ENCODE measurements at regions not wholly inside any gene's neighbourhood (a gene's known extent, or its start where the extent isn't known, plus 50 kb on each side); places are given as distances from the start of the nearest gene placed in this dataset.

DNA sequence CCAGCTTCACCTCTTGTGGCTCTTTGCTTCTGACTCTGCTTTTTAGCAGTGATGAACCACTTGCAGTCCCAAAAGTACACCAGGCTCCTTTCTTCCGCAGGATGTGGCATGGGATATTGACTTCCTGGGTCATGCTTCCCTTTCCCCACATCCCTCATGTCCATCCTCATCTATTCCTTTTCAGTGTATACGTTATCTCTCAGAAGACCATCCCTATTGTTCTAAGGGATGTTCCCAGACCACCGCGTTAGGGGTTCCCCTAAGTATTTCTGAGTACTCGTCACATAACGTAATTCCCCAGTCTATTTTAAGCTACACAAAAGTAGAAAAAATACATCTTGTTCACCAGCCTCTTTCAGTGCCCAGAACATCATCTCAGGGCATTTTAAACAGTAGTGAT is 71.1 kb upstream of the NLGN4X start (continued):
- TF ChIP-seq GRHL2 (CRISPR knock-in tag; IDR thresholded peaks at IDR 0.05; ENCODE audit: insufficient replicate concordance, severe bottlenecking) = no peak
- TF ChIP-seq, protein P1, sequence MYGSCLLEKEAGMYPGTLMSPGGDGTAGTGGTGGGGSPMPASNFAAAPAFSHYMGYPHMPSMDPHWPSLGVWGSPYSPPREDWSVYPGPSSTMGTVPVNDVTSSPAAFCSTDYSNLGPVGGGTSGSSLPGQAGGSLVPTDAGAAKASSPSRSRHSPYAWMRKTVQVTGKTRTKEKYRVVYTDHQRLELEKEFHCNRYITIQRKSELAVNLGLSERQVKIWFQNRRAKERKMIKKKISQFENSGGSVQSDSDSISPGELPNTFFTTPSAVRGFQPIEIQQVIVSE (CRISPR knock-in tag; IDR thresholded peaks at IDR 0.05; ENCODE audit: borderline replicate concordance) = no peak
- TF ChIP-seq, protein P2, sequence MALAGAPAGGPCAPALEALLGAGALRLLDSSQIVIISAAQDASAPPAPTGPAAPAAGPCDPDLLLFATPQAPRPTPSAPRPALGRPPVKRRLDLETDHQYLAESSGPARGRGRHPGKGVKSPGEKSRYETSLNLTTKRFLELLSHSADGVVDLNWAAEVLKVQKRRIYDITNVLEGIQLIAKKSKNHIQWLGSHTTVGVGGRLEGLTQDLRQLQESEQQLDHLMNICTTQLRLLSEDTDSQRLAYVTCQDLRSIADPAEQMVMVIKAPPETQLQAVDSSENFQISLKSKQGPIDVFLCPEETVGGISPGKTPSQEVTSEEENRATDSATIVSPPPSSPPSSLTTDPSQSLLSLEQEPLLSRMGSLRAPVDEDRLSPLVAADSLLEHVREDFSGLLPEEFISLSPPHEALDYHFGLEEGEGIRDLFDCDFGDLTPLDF (CRISPR knock-in tag; IDR thresholded peaks at IDR 0.05) = no peak
- TF ChIP-seq ZNF263 (CRISPR knock-in tag; IDR thresholded peaks at IDR 0.05; ENCODE audit: low read depth) = no peak
- no peak for TF ChIP-seq ZNF232 (CRISPR knock-in tag; IDR thresholded peaks at IDR 0.05)

DNA sequence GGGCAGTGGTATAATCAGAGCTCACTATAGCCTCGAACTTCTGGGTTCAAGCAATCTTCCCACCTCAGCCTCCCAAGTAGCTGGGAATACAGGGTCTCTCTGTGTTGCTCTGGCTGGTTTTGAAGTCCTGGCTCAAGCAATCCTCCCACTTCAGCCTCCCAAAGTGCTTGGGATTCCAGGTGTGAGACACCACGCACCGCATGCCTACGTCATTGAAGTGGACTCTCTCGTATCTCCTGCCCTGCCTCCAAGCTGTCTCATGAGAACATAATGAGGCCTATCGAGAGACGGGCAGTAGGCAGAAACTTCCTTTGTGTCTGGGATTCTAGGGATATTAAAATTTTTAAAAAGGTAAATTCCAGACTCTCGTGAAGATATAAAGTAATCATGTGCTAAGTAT is 65.0 kb upstream of the NLGN4X start:
- TF ChIP-seq FOXK1 (CRISPR knock-in tag; IDR thresholded peaks at IDR 0.05) (no peak), SOX15 (CRISPR knock-in tag; IDR thresholded peaks at IDR 0.05) (no peak), MYBL2 (CRISPR knock-in tag; IDR thresholded peaks at IDR 0.05) (no peak), CBFB (CRISPR knock-in tag; IDR thresholded peaks at IDR 0.05; ENCODE audit: low read depth) (no peak), OVOL2 (CRISPR knock-in tag; IDR thresholded peaks at IDR 0.05; ENCODE audit: borderline replicate concordance) (no peak), MXD4 (CRISPR knock-in tag; IDR thresholded peaks at IDR 0.05; ENCODE audit: borderline replicate concordance) (no peak)
- TF ChIP-seq, protein P3, sequence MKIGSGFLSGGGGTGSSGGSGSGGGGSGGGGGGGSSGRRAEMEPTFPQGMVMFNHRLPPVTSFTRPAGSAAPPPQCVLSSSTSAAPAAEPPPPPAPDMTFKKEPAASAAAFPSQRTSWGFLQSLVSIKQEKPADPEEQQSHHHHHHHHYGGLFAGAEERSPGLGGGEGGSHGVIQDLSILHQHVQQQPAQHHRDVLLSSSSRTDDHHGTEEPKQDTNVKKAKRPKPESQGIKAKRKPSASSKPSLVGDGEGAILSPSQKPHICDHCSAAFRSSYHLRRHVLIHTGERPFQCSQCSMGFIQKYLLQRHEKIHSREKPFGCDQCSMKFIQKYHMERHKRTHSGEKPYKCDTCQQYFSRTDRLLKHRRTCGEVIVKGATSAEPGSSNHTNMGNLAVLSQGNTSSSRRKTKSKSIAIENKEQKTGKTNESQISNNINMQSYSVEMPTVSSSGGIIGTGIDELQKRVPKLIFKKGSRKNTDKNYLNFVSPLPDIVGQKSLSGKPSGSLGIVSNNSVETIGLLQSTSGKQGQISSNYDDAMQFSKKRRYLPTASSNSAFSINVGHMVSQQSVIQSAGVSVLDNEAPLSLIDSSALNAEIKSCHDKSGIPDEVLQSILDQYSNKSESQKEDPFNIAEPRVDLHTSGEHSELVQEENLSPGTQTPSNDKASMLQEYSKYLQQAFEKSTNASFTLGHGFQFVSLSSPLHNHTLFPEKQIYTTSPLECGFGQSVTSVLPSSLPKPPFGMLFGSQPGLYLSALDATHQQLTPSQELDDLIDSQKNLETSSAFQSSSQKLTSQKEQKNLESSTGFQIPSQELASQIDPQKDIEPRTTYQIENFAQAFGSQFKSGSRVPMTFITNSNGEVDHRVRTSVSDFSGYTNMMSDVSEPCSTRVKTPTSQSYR (CRISPR knock-in tag; IDR thresholded peaks at IDR 0.05) = no peak
- TF ChIP-seq, protein P4, sequence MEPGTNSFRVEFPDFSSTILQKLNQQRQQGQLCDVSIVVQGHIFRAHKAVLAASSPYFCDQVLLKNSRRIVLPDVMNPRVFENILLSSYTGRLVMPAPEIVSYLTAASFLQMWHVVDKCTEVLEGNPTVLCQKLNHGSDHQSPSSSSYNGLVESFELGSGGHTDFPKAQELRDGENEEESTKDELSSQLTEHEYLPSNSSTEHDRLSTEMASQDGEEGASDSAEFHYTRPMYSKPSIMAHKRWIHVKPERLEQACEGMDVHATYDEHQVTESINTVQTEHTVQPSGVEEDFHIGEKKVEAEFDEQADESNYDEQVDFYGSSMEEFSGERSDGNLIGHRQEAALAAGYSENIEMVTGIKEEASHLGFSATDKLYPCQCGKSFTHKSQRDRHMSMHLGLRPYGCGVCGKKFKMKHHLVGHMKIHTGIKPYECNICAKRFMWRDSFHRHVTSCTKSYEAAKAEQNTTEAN (CRISPR knock-in tag; IDR thresholded peaks at IDR 0.05) = no peak
- no peak for ATAC-seq

DNA sequence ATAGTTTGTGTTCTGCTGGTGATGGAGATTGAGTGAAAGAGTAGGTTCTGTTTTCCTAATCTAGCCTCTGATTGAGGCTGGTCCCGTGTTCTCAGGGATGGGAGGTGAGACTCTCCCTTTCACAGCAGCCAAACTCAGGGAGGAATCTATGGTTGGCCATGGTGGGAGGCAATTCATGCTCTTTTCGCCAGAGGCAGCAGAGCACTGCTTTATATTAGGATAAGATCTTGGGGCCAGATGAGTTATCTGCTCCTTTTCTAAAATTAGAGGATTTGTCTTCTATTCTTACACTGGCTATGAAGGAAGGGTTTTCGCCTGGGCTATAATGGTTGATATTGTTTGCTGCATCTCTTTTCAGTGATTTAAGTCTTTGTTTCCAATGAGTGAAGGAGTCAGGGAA is 63.9 kb upstream of the NLGN4X start:
- peaks cover 3% of the 10 kb centered on the region; the same call in 1 of the 2 replicates for H3K27me3 Mint-ChIP-seq (ENCODE audit: low read depth)
- H3K27ac Mint-ChIP-seq = 0 out of 2 replicates have a peak overlapping the region, but pooled peaks have one; percentile 47
- H3K4me3 Mint-ChIP-seq = no peak overlapping the region
- CTCF ChIA-PET = interaction anchor here (1.4 kb wide), 1 partner anchor 70 kb away, joined by 3 read pairs; no protein-coding TSS in a partner anchor
- peaks cover 6% of the 10 kb centered on the region for H3K9me3 Mint-ChIP-seq
- ATAC-seq = peak; percentile 85
- POLR2A ChIA-PET = no interaction called here
- no peaks in the 10 kb centered on the region for H3K36me3 Mint-ChIP-seq
- H3K4me1 Mint-ChIP-seq = peaks cover 9% of the 10 kb centered on the region
- DNase-seq (ENCODE audit: low spot score) = peak; percentile 18
- no peak for TF ChIP-seq TCF7 (CRISPR knock-in tag; IDR thresholded peaks at IDR 0.05; ENCODE audit: low read depth)
- no peak for TF ChIP-seq ZNF263 (CRISPR knock-in tag; IDR thresholded peaks at IDR 0.05; ENCODE audit: low read depth)
- TF ChIP-seq, protein P5, sequence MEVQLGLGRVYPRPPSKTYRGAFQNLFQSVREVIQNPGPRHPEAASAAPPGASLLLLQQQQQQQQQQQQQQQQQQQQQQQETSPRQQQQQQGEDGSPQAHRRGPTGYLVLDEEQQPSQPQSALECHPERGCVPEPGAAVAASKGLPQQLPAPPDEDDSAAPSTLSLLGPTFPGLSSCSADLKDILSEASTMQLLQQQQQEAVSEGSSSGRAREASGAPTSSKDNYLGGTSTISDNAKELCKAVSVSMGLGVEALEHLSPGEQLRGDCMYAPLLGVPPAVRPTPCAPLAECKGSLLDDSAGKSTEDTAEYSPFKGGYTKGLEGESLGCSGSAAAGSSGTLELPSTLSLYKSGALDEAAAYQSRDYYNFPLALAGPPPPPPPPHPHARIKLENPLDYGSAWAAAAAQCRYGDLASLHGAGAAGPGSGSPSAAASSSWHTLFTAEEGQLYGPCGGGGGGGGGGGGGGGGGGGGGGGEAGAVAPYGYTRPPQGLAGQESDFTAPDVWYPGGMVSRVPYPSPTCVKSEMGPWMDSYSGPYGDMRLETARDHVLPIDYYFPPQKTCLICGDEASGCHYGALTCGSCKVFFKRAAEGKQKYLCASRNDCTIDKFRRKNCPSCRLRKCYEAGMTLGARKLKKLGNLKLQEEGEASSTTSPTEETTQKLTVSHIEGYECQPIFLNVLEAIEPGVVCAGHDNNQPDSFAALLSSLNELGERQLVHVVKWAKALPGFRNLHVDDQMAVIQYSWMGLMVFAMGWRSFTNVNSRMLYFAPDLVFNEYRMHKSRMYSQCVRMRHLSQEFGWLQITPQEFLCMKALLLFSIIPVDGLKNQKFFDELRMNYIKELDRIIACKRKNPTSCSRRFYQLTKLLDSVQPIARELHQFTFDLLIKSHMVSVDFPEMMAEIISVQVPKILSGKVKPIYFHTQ (CRISPR knock-in tag; IDR thresholded peaks at IDR 0.05) = no peak
- TF ChIP-seq TP53 (CRISPR knock-in tag; IDR thresholded peaks at IDR 0.05) = no peak
- TF ChIP-seq SMAD3 (CRISPR knock-in tag; IDR thresholded peaks at IDR 0.05; ENCODE audit: borderline replicate concordance) = no peak
- TF ChIP-seq CREM (CRISPR knock-in tag; IDR thresholded peaks at IDR 0.05) = no peak
- no peak for TF ChIP-seq MYBL2 (CRISPR knock-in tag; IDR thresholded peaks at IDR 0.05)
- TF ChIP-seq NR3C1 (CRISPR knock-in tag; conservative IDR thresholded peaks at IDR 0.05; ENCODE audit: low read depth) = no peak
- TF ChIP-seq, protein P6, sequence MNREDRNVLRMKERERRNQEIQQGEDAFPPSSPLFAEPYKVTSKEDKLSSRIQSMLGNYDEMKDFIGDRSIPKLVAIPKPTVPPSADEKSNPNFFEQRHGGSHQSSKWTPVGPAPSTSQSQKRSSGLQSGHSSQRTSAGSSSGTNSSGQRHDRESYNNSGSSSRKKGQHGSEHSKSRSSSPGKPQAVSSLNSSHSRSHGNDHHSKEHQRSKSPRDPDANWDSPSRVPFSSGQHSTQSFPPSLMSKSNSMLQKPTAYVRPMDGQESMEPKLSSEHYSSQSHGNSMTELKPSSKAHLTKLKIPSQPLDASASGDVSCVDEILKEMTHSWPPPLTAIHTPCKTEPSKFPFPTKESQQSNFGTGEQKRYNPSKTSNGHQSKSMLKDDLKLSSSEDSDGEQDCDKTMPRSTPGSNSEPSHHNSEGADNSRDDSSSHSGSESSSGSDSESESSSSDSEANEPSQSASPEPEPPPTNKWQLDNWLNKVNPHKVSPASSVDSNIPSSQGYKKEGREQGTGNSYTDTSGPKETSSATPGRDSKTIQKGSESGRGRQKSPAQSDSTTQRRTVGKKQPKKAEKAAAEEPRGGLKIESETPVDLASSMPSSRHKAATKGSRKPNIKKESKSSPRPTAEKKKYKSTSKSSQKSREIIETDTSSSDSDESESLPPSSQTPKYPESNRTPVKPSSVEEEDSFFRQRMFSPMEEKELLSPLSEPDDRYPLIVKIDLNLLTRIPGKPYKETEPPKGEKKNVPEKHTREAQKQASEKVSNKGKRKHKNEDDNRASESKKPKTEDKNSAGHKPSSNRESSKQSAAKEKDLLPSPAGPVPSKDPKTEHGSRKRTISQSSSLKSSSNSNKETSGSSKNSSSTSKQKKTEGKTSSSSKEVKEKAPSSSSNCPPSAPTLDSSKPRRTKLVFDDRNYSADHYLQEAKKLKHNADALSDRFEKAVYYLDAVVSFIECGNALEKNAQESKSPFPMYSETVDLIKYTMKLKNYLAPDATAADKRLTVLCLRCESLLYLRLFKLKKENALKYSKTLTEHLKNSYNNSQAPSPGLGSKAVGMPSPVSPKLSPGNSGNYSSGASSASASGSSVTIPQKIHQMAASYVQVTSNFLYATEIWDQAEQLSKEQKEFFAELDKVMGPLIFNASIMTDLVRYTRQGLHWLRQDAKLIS (CRISPR knock-in tag; IDR thresholded peaks at IDR 0.05; ENCODE audit: borderline replicate concordance) = no peak
- no peak for TF ChIP-seq MXD4 (CRISPR knock-in tag; IDR thresholded peaks at IDR 0.05; ENCODE audit: borderline replicate concordance)
- TF ChIP-seq ETV6 (CRISPR knock-in tag; IDR thresholded peaks at IDR 0.05) = no peak

More for the DNA sequence above, 65.0 kb upstream of the NLGN4X start:
- no peak overlapping the region for H3K27ac Mint-ChIP-seq
- POLR2A ChIA-PET = no interaction called here
- no peak for DNase-seq (ENCODE audit: low spot score)
- peaks cover 4% of the 10 kb centered on the region; the same call in 1 of the 2 replicates for H3K27me3 Mint-ChIP-seq (ENCODE audit: low read depth)
- no peaks in the 10 kb centered on the region for H3K36me3 Mint-ChIP-seq
- CTCF ChIA-PET = no interaction called here
- peaks cover 8% of the 10 kb centered on the region for H3K9me3 Mint-ChIP-seq
- H3K4me1 Mint-ChIP-seq = peaks cover 11% of the 10 kb centered on the region
- no peak overlapping the region for H3K4me3 Mint-ChIP-seq
